ENCODE measurements at regions not wholly inside any gene's neighbourhood (a gene's known extent, or its start where the extent isn't known, plus 50 kb on each side); places are given as distances from the start of the nearest gene placed in this dataset.

DNA sequence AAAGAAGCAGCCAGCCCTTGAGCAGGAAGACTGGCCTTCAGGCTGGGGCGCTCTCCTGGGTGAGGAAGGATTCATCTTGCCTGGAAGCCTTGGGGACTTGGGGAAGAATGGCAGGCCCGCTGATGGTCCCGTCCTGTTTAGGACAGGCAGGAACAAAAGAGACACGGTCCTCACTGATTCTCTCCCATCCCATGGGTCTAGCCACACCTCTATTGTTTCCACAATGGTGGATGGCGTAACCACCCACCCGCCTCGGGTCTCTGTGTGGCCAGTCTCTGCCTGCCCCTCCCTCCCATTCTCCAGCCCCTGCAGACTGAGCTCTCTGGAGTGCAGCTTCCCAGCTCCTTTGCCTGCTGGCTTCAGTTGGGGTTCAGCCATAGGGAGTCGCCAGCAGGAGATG, 284.3 kb downstream of the UACA start:
- TF ChIP-seq, protein P1, sequence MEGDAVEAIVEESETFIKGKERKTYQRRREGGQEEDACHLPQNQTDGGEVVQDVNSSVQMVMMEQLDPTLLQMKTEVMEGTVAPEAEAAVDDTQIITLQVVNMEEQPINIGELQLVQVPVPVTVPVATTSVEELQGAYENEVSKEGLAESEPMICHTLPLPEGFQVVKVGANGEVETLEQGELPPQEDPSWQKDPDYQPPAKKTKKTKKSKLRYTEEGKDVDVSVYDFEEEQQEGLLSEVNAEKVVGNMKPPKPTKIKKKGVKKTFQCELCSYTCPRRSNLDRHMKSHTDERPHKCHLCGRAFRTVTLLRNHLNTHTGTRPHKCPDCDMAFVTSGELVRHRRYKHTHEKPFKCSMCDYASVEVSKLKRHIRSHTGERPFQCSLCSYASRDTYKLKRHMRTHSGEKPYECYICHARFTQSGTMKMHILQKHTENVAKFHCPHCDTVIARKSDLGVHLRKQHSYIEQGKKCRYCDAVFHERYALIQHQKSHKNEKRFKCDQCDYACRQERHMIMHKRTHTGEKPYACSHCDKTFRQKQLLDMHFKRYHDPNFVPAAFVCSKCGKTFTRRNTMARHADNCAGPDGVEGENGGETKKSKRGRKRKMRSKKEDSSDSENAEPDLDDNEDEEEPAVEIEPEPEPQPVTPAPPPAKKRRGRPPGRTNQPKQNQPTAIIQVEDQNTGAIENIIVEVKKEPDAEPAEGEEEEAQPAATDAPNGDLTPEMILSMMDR (conservative IDR thresholded peaks at IDR 0.05; ENCODE audit: low read depth, low read length) = no peak
- H3K4me3 ChIP-seq (ENCODE audit: low read length) = no peak overlapping the region
- DNase-seq (ENCODE audit: low read depth) = no peak

DNA sequence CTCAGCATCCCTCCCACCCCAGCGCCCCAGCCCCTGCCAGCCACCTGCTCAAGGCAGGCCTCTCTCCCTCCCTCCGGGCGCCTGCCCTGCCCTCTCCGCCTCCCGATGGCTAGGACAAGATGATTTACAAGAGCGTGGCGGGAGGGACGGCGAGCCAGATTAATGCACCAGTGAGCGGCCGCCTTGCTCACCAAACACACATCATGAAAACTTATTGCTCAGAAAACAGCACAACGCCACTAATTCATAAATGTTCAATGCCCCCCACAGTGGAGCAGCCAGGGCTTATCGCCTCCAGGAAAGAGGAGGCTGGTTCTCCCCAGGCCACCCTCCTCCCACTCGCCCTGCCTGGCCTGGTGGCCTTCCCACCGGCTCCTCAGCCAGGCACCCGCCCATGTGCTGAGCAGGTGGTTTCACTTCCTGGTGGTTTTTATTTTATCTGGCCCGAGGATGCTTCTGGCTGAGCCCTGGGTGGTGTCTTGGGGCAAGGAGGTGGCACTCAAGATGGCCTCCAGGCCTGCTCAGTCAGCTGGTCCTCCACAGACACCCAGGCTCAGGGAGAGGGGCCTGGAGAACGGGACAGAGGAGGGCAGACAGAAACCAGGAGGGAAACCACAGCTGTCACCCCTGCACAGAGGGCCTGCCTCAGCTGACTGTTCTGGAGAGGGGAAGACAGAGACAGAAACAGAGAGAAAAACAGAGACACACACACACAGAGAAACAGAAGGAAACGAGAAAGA, 284.9 kb downstream of the UACA start:
- TF ChIP-seq, protein P1 (conservative IDR thresholded peaks at IDR 0.05; ENCODE audit: low read depth, low read length) = no peak
- no peak for DNase-seq (ENCODE audit: low read depth)
- H3K4me3 ChIP-seq (ENCODE audit: low read length) = no peak overlapping the region

- H3K4me3 ChIP-seq (ENCODE audit: low read length) = no peak overlapping the region
- no peak for DNase-seq (ENCODE audit: low read depth)
- TF ChIP-seq, protein P1 (conservative IDR thresholded peaks at IDR 0.05; ENCODE audit: low read depth, low read length) = no peak
These were observed 285.6 kb downstream of the UACA start for GRCh38 chr15:70477750-70478250.

DNA sequence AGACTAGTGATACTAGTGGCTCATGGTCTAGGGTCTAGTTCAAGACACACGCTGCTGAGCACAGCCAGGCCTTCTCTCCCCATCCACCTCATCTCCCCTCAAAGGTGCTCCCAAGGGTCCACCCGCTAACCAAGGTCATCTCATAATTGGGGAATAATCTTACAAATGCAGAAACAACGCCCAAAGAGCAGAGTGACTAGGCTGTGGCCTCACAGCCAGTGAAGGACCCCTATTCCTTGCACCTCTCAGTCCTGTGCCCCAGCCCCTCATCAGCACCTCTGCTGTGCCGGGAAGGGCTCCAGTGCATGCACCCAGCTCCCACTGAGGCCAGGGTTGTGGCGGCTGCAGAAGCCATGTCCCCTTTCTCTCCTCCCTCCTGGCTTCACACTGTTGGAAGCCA, 286.9 kb downstream of the UACA start:
- no peak overlapping the region for H3K4me3 ChIP-seq (ENCODE audit: low read length)
- no peak for DNase-seq (ENCODE audit: low read depth)
- TF ChIP-seq, protein P1 (conservative IDR thresholded peaks at IDR 0.05; ENCODE audit: low read depth, low read length) = no peak

DNA sequence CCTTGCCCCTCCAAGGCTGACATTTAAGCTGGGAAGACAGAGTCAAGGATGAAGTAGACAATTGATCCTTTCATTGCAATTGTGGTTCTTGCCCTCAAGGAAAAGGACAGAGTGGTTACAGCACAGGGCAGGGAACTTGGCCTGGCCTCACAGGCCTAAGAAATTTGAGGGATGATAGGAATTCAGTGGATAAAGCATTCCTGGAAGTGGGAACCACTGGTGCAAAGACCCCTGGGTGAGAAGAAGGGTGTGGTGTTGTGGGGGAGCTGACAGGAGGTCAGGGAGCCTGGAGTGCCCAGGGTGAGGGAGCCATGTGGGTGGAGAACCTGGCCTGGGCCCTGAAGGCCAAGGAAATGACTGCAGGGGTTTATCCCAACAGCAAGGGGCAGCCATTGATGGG, 287.4 kb downstream of the UACA start:
- no peak overlapping the region for H3K4me3 ChIP-seq (ENCODE audit: low read length)
- TF ChIP-seq, protein P1 (conservative IDR thresholded peaks at IDR 0.05; ENCODE audit: low read depth, low read length) = no peak
- no peak for DNase-seq (ENCODE audit: low read depth)

DNA sequence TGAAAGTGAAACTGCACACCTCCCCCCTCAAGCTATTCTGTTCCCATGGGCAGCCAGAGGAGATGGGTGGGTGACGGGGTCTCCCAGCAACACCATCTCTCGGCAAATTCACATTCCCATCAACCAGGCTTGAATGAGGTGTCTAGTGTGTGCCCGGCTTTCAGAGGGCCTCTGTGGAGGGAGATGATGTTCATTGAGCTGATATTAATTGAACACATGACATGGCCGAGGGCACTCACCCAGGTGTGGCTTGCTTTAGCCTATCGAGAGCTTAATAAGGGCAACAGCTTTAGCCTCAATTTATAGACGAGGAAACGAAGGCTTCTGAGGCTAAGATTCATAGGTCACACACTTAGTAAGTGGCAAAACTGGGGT, 288.0 kb downstream of the UACA start:
- DNase-seq (ENCODE audit: low read depth) = no peak
- TF ChIP-seq, protein P1 (conservative IDR thresholded peaks at IDR 0.05; ENCODE audit: low read depth, low read length) = no peak
- H3K4me3 ChIP-seq (ENCODE audit: low read length) = no peak overlapping the region
